ENCODE measurements at regions not wholly inside any gene's neighbourhood (a gene's known extent, or its start where the extent isn't known, plus 50 kb on each side); places are given as distances from the start of the nearest gene placed in this dataset.

- Histone ChIP-seq H3K4ac (ENCODE audit: low read depth, low read length) (no peak overlapping the region), H2BK120ac (ENCODE audit: low read depth, low read length) (no peak overlapping the region), H3K23ac (ENCODE audit: low read depth, low read length) (no peak overlapping the region), H3K9me3 (ENCODE audit: control insufficient read depth, insufficient read depth, low read length) (peaks cover 19% of the 10 kb centered on the region), H3K9ac (ENCODE audit: low read depth, low read length) (no peak overlapping the region), H3K18ac (ENCODE audit: low read depth, low read length) (no peak overlapping the region), H3K27ac (ENCODE audit: insufficient read depth, low read length) (no peak overlapping the region), H4K8ac (ENCODE audit: low read depth in 2 of 2, low read length in 2 of 2) (no peak overlapping the region), H3K9me1 (ENCODE audit: insufficient read depth, low read length) (no peaks in the 10 kb centered on the region), H2BK5ac (ENCODE audit: low read depth, low read length, poor library complexity, severe bottlenecking) (no peak overlapping the region), H3K56ac (ENCODE audit: extremely low read depth, insufficient read depth, low read length) (no peak overlapping the region), H4K5ac (ENCODE audit: low read depth, low read length) (no peak overlapping the region), H3K36me3 (ENCODE audit: control insufficient read depth, insufficient read depth, low read length) (no peaks in the 10 kb centered on the region), H3K4me2 (ENCODE audit: low read depth, low read length) (no peak overlapping the region), H2BK15ac (ENCODE audit: low read depth, low read length) (no peak overlapping the region), H2AFZ (replicated peaks; ENCODE audit: low read length, poor library complexity) (no peak overlapping the region), H2AK5ac (ENCODE audit: low read depth, low read length) (no peak overlapping the region), H4K20me1 (ENCODE audit: insufficient read depth, low read length) (no peaks in the 10 kb centered on the region), H4K91ac (ENCODE audit: insufficient read depth, low read depth, low read length) (no peak overlapping the region), H3K4me1 (ENCODE audit: control insufficient read depth, insufficient read depth, low read length) (peaks cover 5% of the 10 kb centered on the region; the same call in 1 of the 2 replicates), H2BK20ac (ENCODE audit: low read depth, low read length) (no peak overlapping the region), H3K14ac (replicated peaks; ENCODE audit: low read depth, low read length) (no peak overlapping the region), H3K27me3 (ENCODE audit: control insufficient read depth, insufficient read depth, low read length) (peaks cover 22% of the 10 kb centered on the region), H3K79me1 (ENCODE audit: low read depth in 1 of 2, low read length in 2 of 2) (no peaks in the 10 kb centered on the region), H2AK9ac (replicated peaks; ENCODE audit: low read depth, low read length, poor library complexity) (no peak overlapping the region), H3K4me3 (ENCODE audit: insufficient read depth, low read depth, low read length) (no peak overlapping the region)
- DNase-seq (no peak), ATAC-seq (ENCODE audit: low read depth) (no peak)
- ChIA-PET POLR2A (ENCODE audit: unreplicated experiment) (no interaction called here), CTCF (no interaction called here)
- intact Hi-C loops (cut with micrococcal nuclease) (loop anchor here (5.0 kb wide), 1 partner anchor 49 kb away; no protein-coding TSS in a partner anchor), in situ Hi-C loops (cut with MboI; ENCODE audit: low sequenced_read_pairs) (no loop called here), dilution Hi-C loops (cut with HindIII; ENCODE audit: low sequenced_read_pairs, unreplicated experiment) (no loop called here)
- 100% methylated on average over 1 of the region's 8 CpGs; no CpG with 5 or more reads in 1 of the 2 experiments for WGBS, 2 experiments (ENCODE audit: extremely low coverage in 2 of 2, insufficient read length in 1 of 2)
- BruUV-seq (replicated peaks): no TSS peak
- TF ChIP-seq CHD1 (IDR thresholded peaks at IDR 0.05; ENCODE audit: low read depth, low read length) (no peak), MXI1 (IDR thresholded peaks at IDR 0.05; ENCODE audit: borderline replicate concordance, low read depth, low read length) (no peak), USF2 (IDR thresholded peaks at IDR 0.05; ENCODE audit: low read depth, low read length) (no peak), MAFK (IDR thresholded peaks at IDR 0.05; ENCODE audit: low read depth, low read length) (no peak), CEBPB (IDR thresholded peaks at IDR 0.05; ENCODE audit: low read depth, low read length) (no peak), RFX5 (IDR thresholded peaks at IDR 0.05; ENCODE audit: low read depth, low read length) (no peak)
- TF ChIP-seq, protein P1, sequence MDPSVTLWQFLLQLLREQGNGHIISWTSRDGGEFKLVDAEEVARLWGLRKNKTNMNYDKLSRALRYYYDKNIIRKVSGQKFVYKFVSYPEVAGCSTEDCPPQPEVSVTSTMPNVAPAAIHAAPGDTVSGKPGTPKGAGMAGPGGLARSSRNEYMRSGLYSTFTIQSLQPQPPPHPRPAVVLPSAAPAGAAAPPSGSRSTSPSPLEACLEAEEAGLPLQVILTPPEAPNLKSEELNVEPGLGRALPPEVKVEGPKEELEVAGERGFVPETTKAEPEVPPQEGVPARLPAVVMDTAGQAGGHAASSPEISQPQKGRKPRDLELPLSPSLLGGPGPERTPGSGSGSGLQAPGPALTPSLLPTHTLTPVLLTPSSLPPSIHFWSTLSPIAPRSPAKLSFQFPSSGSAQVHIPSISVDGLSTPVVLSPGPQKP (IDR thresholded peaks at IDR 0.05; ENCODE audit: borderline replicate concordance, low read depth, low read length): no peak
Measured at GRCh38 chr20:51238675-51239305, 215.9 kb upstream of the KCNG1 start.

All from IMR-90 (cell line).